ENCODE measurements at regions not wholly inside any gene's neighbourhood (a gene's known extent, or its start where the extent isn't known, plus 50 kb on each side); places are given as distances from the start of the nearest gene placed in this dataset.

DNA sequence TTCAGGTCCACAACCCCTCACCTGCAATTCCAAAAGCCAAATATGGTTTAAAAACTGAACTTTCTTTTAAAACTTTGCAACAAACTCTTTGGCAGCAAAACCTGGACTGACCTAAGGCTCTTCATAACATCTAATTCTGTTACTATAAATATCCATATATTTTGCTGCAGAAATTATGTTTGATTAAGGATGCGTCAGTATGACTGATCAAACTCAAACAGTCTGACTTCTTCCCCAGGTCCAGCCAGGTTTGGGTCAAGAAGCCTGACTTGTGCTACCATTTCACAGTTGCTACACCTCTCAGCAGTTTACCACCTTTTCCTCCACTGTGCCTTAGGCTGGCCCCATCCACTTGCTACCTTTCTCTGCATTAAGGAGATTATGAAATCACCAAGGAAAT, 127.0 kb upstream of the DUSP22 start:
- TF ChIP-seq, protein P1, sequence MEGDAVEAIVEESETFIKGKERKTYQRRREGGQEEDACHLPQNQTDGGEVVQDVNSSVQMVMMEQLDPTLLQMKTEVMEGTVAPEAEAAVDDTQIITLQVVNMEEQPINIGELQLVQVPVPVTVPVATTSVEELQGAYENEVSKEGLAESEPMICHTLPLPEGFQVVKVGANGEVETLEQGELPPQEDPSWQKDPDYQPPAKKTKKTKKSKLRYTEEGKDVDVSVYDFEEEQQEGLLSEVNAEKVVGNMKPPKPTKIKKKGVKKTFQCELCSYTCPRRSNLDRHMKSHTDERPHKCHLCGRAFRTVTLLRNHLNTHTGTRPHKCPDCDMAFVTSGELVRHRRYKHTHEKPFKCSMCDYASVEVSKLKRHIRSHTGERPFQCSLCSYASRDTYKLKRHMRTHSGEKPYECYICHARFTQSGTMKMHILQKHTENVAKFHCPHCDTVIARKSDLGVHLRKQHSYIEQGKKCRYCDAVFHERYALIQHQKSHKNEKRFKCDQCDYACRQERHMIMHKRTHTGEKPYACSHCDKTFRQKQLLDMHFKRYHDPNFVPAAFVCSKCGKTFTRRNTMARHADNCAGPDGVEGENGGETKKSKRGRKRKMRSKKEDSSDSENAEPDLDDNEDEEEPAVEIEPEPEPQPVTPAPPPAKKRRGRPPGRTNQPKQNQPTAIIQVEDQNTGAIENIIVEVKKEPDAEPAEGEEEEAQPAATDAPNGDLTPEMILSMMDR (IDR thresholded peaks at IDR 0.05 in 8 of 11, conservative IDR thresholded peaks at IDR 0.05 in 3 of 11): no peak
- TF ChIP-seq POLR2A (IDR thresholded peaks at IDR 0.05): no peak
- no peak for TF ChIP-seq POLR2AphosphoS5 (IDR thresholded peaks at IDR 0.05)
